GM23338 (cell line): ENCODE measurements at regions not wholly inside any gene's neighbourhood (a gene's known extent, or its start where the extent isn't known, plus 50 kb on each side); places are given as distances from the start of the nearest gene placed in this dataset.

ENCODE experiments used
- ATAC-seq: fragments of 200-7000 bp; cut with Tn5 transposase; 3 replicates; pipeline ENCODE4 v1.9.1; 2020
- DNase-seq: peaks from one replicate; pipeline ENCODE4 v3.0.0-alpha.2; 2015; ENCODE audit warnings: low spot score
- H2AFZ ChIP-seq: fragments of 200-600 bp; sonication (generic); 2 replicates; pipeline ENCODE4 v1.8.0; 2016; ENCODE audit warnings: antibody characterized with exemption, mild to moderate bottlenecking, moderate library complexity
- H3F3A ChIP-seq: fragments of 200-600 bp; sonication (generic); replicated peaks from 2 replicates; pipeline ENCODE4 v1.8.0; 2017; ENCODE audit warnings: antibody characterized with exemption, mixed run types, low read depth
- H3K27ac ChIP-seq: fragments of 200-600 bp; sonication (generic); 2 replicates; pipeline ENCODE4 v1.6.1; 2016; ENCODE audit warnings: low read depth
- H3K27me3 ChIP-seq: fragments of 200-600 bp; sonication (generic); 2 replicates; pipeline ENCODE4 v1.8.0; 2016; ENCODE audit warnings: mild to moderate bottlenecking, mixed run types, moderate library complexity; ENCODE audit not compliant: insufficient read depth
- H3K36me3 ChIP-seq: fragments of 200-600 bp; sonication (generic); 2 replicates; pipeline ENCODE4 v1.8.0; 2016; ENCODE audit warnings: mild to moderate bottlenecking; ENCODE audit not compliant: insufficient read depth
- H3K4me1 ChIP-seq: fragments of 200-600 bp; sonication (generic); 2 replicates; pipeline ENCODE4 v1.8.0; 2016; ENCODE audit warnings: mild to moderate bottlenecking, moderate library complexity; ENCODE audit not compliant: insufficient read depth
- H3K4me2 ChIP-seq: fragments of 200-600 bp; sonication (generic); 2 replicates; pipeline ENCODE4 v1.7.1; 2017; ENCODE audit warnings: mixed run types
- H3K4me3 ChIP-seq: fragments of 200-600 bp; sonication (generic); 2 replicates; pipeline ENCODE4 v1.6.1; 2016; ENCODE audit warnings: mixed run types
- H3K79me2 ChIP-seq: fragments of 200-600 bp; sonication (generic); replicated peaks from 2 replicates; pipeline ENCODE4 v1.8.0; 2017; ENCODE audit warnings: mild to moderate bottlenecking; ENCODE audit not compliant: insufficient read depth
- H3K9me2 ChIP-seq: fragments of 200-600 bp; sonication (generic); 2 replicates; pipeline ENCODE4 v1.8.0; 2017; ENCODE audit not compliant: insufficient read depth
- H4K20me1 ChIP-seq: fragments of 200-600 bp; sonication (generic); replicated peaks from 2 replicates; pipeline ENCODE4 v1.8.0; 2017; ENCODE audit warnings: mild to moderate bottlenecking; ENCODE audit not compliant: insufficient read depth
- H3K27ac Mint-ChIP-seq: 2 replicates; pipeline ENCODE4 v1.8.0; 2020; ENCODE audit warnings: inconsistent platforms, mild to moderate bottlenecking, moderate library complexity, mixed read lengths
- H3K27me3 Mint-ChIP-seq: 3 replicates; pipeline ENCODE4 v1.8.0; 2022; ENCODE audit warnings: low read depth, mild to moderate bottlenecking, moderate library complexity, mixed read lengths, inconsistent platforms; ENCODE audit not compliant: insufficient read depth, poor library complexity
- H3K36me3 Mint-ChIP-seq: 3 replicates; pipeline ENCODE4 v1.8.0; 2021; ENCODE audit warnings: low read depth, mild to moderate bottlenecking, inconsistent platforms, moderate library complexity, mixed read lengths
- H3K4me1 Mint-ChIP-seq: 3 replicates; pipeline ENCODE4 v1.8.0; 2020; ENCODE audit warnings: mild to moderate bottlenecking, inconsistent platforms, mixed read lengths
- H3K4me3 Mint-ChIP-seq: 3 replicates; pipeline ENCODE4 v1.8.0; 2021; ENCODE audit warnings: moderate library complexity, mild to moderate bottlenecking, inconsistent platforms, mixed read lengths
- H3K9me3 Mint-ChIP-seq: 3 replicates; pipeline ENCODE4 v1.8.0; 2020; ENCODE audit warnings: moderate library complexity, mild to moderate bottlenecking, inconsistent platforms, mixed read lengths
- CREB1 ChIP-seq: fragments of 250-450 bp; sonication (Bioruptor Pico); IDR thresholded peaks from 2 replicates; pipeline ENCODE4 v1.5.0; 2020; ENCODE audit warnings: low read depth, mild to moderate bottlenecking, moderate library complexity
- EZH2 ChIP-seq: fragments of 200-600 bp; sonication (generic); IDR thresholded peaks from one replicate; pipeline ENCODE4 v1.8.0; 2017; ENCODE audit warnings: antibody characterized with exemption, mild to moderate bottlenecking, low read depth; ENCODE audit not compliant: unreplicated experiment
- EZH2phosphoT487 ChIP-seq: fragments of 200-600 bp; sonication (generic); IDR thresholded peaks from one replicate; pipeline ENCODE4 v1.8.1; 2018; ENCODE audit warnings: antibody characterized with exemption; ENCODE audit not compliant: unreplicated experiment
- POLR2AphosphoS5 ChIP-seq: IDR thresholded peaks from 2 replicates; pipeline ENCODE4 v1.6.1; 2016; ENCODE audit warnings: antibody characterized with exemption, low read depth
- STAT1 ChIP-seq: IDR thresholded peaks from one replicate; pipeline ENCODE4 v1.6.1; 2016; ENCODE audit warnings: antibody characterized with exemption; ENCODE audit not compliant: unreplicated experiment
- TF ChIP-seq, protein P1 (sequence below): fragments of 250-450 bp; sonication (Bioruptor Pico); IDR thresholded peaks from 2 replicates; pipeline ENCODE4 v1.5.0; 2020; ENCODE audit warnings: mild to moderate bottlenecking, moderate library complexity

DNA sequence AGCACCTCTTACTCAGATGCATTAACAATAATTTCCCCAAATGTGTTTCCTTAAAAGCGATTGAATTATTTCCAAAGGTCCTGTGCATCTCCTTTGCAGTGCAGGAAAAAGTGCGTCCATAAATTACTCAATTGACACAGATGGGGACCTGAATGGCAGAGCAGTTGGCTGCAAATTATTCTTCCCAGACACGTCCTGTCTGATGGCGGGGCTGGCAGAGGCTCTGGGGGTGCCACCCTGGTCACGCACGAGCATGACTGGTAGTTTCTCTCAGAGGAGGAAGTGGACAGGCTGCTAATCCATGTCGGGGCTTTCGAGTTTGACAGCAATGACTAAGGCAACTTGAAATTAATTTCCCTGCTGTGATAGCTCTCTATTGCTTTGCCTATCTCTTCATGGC, 264.8 kb upstream of the BRINP1 start:
- ATAC-seq (no peak), DNase-seq (no peak)

More for the DNA sequence above, 264.8 kb upstream of the BRINP1 start:
- Histone ChIP-seq H3K36me3 (no peaks in the 10 kb centered on the region), H3K27me3 (no peaks in the 10 kb centered on the region), H2AFZ (no peak overlapping the region), H3K27ac (no peak overlapping the region), H3K4me1 (no peaks in the 10 kb centered on the region), H3F3A (no peaks in the 10 kb centered on the region), H4K20me1 (no peaks in the 10 kb centered on the region), H3K4me3 (no peak overlapping the region), H3K79me2 (no peaks in the 10 kb centered on the region), H3K9me2 (peaks cover 4% of the 10 kb centered on the region; the same call in 1 of the 2 replicates), H3K4me2 (no peak overlapping the region)
- TF ChIP-seq CREB1 (CRISPR knock-in tag) = no peak
- TF ChIP-seq, protein P1, sequence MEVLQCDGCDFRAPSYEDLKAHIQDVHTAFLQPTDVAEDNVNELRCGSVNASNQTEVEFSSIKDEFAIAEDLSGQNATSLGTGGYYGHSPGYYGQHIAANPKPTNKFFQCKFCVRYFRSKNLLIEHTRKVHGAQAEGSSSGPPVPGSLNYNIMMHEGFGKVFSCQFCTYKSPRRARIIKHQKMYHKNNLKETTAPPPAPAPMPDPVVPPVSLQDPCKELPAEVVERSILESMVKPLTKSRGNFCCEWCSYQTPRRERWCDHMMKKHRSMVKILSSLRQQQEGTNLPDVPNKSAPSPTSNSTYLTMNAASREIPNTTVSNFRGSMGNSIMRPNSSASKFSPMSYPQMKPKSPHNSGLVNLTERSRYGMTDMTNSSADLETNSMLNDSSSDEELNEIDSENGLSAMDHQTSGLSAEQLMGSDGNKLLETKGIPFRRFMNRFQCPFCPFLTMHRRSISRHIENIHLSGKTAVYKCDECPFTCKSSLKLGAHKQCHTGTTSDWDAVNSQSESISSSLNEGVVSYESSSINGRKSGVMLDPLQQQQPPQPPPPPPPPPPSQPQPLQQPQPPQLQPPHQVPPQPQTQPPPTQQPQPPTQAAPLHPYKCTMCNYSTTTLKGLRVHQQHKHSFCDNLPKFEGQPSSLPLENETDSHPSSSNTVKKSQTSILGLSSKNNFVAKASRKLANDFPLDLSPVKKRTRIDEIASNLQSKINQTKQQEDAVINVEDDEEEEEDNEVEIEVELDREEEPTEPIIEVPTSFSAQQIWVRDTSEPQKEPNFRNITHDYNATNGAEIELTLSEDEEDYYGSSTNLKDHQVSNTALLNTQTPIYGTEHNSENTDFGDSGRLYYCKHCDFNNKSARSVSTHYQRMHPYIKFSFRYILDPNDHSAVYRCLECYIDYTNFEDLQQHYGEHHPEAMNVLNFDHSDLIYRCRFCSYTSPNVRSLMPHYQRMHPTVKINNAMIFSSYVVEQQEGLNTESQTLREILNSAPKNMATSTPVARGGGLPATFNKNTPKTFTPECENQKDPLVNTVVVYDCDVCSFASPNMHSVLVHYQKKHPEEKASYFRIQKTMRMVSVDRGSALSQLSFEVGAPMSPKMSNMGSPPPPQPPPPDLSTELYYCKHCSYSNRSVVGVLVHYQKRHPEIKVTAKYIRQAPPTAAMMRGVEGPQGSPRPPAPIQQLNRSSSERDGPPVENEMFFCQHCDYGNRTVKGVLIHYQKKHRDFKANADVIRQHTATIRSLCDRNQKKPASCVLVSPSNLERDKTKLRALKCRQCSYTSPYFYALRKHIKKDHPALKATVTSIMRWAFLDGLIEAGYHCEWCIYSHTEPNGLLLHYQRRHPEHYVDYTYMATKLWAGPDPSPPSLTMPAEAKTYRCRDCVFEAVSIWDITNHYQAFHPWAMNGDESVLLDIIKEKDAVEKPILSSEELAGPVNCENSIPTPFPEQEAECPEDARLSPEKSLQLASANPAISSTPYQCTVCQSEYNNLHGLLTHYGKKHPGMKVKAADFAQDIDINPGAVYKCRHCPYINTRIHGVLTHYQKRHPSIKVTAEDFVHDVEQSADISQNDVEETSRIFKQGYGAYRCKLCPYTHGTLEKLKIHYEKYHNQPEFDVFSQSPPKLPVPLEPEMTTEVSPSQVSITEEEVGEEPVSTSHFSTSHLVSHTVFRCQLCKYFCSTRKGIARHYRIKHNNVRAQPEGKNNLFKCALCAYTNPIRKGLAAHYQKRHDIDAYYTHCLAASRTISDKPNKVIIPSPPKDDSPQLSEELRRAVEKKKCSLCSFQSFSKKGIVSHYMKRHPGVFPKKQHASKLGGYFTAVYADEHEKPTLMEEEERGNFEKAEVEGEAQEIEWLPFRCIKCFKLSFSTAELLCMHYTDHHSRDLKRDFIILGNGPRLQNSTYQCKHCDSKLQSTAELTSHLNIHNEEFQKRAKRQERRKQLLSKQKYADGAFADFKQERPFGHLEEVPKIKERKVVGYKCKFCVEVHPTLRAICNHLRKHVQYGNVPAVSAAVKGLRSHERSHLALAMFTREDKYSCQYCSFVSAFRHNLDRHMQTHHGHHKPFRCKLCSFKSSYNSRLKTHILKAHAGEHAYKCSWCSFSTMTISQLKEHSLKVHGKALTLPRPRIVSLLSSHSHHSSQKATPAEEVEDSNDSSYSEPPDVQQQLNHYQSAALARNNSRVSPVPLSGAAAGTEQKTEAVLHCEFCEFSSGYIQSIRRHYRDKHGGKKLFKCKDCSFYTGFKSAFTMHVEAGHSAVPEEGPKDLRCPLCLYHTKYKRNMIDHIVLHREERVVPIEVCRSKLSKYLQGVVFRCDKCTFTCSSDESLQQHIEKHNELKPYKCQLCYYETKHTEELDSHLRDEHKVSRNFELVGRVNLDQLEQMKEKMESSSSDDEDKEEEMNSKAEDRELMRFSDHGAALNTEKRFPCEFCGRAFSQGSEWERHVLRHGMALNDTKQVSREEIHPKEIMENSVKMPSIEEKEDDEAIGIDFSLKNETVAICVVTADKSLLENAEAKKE (CRISPR knock-in tag) = no peak
- TF ChIP-seq EZH2 = no peak
- TF ChIP-seq EZH2phosphoT487 = no peak
- no peak for TF ChIP-seq STAT1
- no peak for TF ChIP-seq POLR2AphosphoS5
- Mint-ChIP-seq H3K27ac (no peak overlapping the region), H3K4me1 (no peaks in the 10 kb centered on the region), H3K9me3 (no peaks in the 10 kb centered on the region), H3K36me3 (no peaks in the 10 kb centered on the region), H3K27me3 (no peaks in the 10 kb centered on the region), H3K4me3 (no peak overlapping the region)
